ENCODE measurements at regions not wholly inside any gene's neighbourhood (a gene's known extent, or its start where the extent isn't known, plus 50 kb on each side); places are given as distances from the start of the nearest gene placed in this dataset.

DNA sequence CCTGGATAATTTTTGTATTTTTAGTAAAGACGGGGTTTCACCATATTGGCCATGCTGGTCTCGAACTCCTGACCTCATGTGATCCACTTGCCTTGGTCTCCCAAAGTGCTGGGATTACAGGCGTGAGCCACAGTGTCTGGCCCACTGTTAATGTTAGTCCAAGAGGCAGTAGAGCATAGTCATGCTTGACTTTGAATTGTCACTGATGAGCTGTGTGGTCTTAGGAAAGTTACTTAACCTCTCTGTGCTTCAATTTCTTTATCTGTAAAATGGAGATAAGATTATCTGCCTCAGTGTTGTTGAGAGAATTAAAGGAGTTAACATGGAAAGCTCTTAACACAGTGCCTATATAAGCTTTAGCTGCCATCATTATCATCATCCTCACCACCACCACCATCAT is 78.1 kb downstream of the TBX3 start:
- TF ChIP-seq, protein P1, sequence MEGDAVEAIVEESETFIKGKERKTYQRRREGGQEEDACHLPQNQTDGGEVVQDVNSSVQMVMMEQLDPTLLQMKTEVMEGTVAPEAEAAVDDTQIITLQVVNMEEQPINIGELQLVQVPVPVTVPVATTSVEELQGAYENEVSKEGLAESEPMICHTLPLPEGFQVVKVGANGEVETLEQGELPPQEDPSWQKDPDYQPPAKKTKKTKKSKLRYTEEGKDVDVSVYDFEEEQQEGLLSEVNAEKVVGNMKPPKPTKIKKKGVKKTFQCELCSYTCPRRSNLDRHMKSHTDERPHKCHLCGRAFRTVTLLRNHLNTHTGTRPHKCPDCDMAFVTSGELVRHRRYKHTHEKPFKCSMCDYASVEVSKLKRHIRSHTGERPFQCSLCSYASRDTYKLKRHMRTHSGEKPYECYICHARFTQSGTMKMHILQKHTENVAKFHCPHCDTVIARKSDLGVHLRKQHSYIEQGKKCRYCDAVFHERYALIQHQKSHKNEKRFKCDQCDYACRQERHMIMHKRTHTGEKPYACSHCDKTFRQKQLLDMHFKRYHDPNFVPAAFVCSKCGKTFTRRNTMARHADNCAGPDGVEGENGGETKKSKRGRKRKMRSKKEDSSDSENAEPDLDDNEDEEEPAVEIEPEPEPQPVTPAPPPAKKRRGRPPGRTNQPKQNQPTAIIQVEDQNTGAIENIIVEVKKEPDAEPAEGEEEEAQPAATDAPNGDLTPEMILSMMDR (IDR thresholded peaks at IDR 0.05; ENCODE audit: extremely low read depth in 1 of 2, insufficient read depth in 1 of 2, low read depth in 1 of 2, low read length in 2 of 2), result no peak
- no peak for TF ChIP-seq EZH2 (IDR thresholded peaks at IDR 0.05; ENCODE audit: borderline replicate concordance, low read depth, low read length, severe bottlenecking)
- TF ChIP-seq POLR2A (IDR thresholded peaks at IDR 0.05; ENCODE audit: low read depth, low read length), result no peak
